Activated naive CD4-positive, alpha-beta T cell treated with Interleukin-2 at 50 U/mL for 16 hours (primary cell): ENCODE measurements at regions not wholly inside any gene's neighbourhood (a gene's known extent, or its start where the extent isn't known, plus 50 kb on each side); places are given as distances from the start of the nearest gene placed in this dataset.
"Not testable (repeated sequence)": the region's sequence is repeated elsewhere in the genome, so short reads cannot be mapped to it uniquely, and the experiment has no call there.

ENCODE experiments used
- DNase-seq: peaks from one replicate; pipeline ENCODE4 v3.0.0-alpha.2; 2020

- DNase-seq: no peak
Measured at GRCh38 chr2:14996351-14997014, 364.0 kb downstream of the LRATD1 start.

GRCh38 chr2:14998546-14998945, 366.0 kb downstream of the LRATD1 start:
- DNase-seq: no peak

GRCh38 chr2:14999114-14999661, 366.7 kb downstream of the LRATD1 start:
- DNase-seq: no peak

- DNase-seq: not testable (repeated sequence)
Measured at GRCh38 chr2:15002519-15002918, 370.0 kb downstream of the LRATD1 start.

GRCh38 chr2:15006667-15007066, 374.1 kb downstream of the LRATD1 start:
- DNase-seq: no peak

- DNase-seq: no peak
Measured at GRCh38 chr2:15009681-15010080, 377.2 kb downstream of the LRATD1 start.

GRCh38 chr2:15010346-15010745, 377.8 kb downstream of the LRATD1 start:
- DNase-seq: no peak

GRCh38 chr2:15018814-15019213, 386.3 kb downstream of the LRATD1 start:
- no peak for DNase-seq

GRCh38 chr2:15023221-15023620, 390.7 kb downstream of the LRATD1 start:
- no peak for DNase-seq

- no peak for DNase-seq
Measured at GRCh38 chr2:15028406-15028805, 395.9 kb downstream of the LRATD1 start.

- DNase-seq: no peak
Measured at GRCh38 chr2:15031745-15032240, 399.3 kb downstream of the LRATD1 start.

GRCh38 chr2:15034246-15034645, 401.7 kb downstream of the LRATD1 start:
- no peak for DNase-seq

- DNase-seq: no peak
Measured at GRCh38 chr2:15034860-15035259, 402.3 kb downstream of the LRATD1 start.

GRCh38 chr2:15038366-15039364, 406.1 kb downstream of the LRATD1 start:
- no peak for DNase-seq

GRCh38 chr2:15040429-15041084, 408.0 kb downstream of the LRATD1 start:
- no peak for DNase-seq

- DNase-seq: no peak
Measured at GRCh38 chr2:15041429-15041837, 408.9 kb downstream of the LRATD1 start.

- no peak for DNase-seq
Measured at GRCh38 chr2:15042801-15043217, 410.3 kb downstream of the LRATD1 start.

GRCh38 chr2:15043336-15044058, 411.0 kb downstream of the LRATD1 start:
- DNase-seq: no peak

GRCh38 chr2:15045054-15045453, 412.5 kb downstream of the LRATD1 start:
- no peak for DNase-seq

- DNase-seq: no peak
Measured at GRCh38 chr2:15047184-15047583, 414.7 kb downstream of the LRATD1 start.

GRCh38 chr2:15048000-15048399, 415.5 kb downstream of the LRATD1 start:
- no peak for DNase-seq
